HG02970 (cell line): ENCODE measurements at regions not wholly inside any gene's neighbourhood (a gene's known extent, or its start where the extent isn't known, plus 50 kb on each side); places are given as distances from the start of the nearest gene placed in this dataset.

Experiments used
- ATAC-seq: cut with Tn5 transposase; IDR thresholded peaks from one replicate; pipeline ENCODE4 v1.9.1; 2021; ENCODE audit warnings: mild to moderate bottlenecking, moderate library complexity, moderate number of reproducible peaks; ENCODE audit not compliant: unreplicated experiment, low FRiP score

GRCh38 chr4:123896446-123897071 lies 500.0 kb downstream of the SPRY1 start:
- no peak for ATAC-seq

DNA sequence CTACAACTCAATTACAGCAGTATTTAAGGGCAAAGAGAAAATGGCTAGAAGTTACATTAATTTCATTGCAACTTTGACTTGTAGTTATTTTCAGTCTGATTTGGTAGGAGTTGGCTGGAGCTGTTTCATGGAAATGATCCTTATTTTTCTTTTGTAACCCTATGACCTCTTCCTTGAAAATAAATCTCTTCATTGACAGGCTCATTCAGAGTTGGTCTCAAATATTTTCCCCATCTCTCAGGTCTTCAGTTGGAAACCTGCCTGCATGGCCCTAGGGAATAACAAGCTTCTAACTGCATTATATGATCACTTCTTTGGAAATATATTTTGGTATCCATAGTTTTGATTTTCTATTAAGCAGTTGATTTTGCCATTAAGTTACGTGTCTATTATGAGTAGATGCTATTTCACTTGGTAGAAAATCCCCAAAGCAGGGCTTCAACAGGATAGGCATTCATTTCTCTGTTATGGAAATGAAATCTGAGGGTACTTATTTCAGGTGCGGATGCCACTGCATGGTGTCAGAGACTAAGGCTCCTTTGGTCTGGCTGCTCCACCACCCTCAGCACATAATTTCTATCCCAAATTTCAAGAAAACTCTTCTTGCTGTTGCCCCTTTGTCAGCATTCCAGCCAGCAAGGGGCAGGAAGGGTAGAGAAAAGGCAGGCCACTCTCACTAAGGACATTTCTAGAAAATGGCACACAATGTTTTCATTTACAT lies 502.5 kb downstream of the SPRY1 start:
- ATAC-seq = no peak

DNA sequence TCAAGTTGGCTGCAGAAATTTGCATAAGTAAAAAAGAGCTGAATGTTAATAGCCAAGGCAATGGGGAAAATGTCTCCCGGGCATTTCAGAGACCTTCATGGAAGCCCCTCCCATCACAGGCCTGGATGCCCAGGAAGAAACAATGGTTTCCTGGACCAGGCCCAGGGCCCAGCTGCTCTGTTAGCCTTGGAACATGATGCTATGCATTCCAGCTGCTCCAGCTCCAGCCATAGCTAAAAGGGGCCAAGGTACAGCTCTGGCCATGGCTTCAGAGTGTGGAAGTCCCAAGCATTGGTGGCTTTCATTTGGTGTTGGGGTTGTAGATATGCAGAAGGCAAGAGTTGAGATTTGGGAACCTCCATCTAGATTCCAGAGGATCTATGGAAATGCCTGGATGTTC lies 508.3 kb downstream of the SPRY1 start:
- no peak for ATAC-seq

DNA sequence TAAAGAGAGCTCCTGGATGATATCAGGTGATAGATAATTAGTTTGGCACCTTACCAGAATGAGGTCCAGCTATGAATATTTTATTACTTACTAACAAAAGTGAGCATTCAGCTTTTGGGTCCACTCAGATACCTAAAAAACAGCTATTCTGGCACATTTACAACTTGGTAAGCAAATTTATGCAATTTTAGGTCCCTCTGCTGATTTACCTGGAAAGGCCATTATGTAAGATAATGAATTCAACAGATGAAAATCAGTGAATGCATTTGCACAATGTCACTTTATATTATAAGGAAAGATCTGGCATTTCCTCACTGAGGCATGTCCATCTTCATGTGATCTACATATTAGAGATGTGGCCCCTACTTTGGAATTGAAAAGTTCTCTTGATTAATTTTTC lies 517.0 kb downstream of the SPRY1 start:
- ATAC-seq = no peak

GRCh38 chr4:123916821-123917220 lies 520.2 kb downstream of the SPRY1 start:
- ATAC-seq = no peak

DNA sequence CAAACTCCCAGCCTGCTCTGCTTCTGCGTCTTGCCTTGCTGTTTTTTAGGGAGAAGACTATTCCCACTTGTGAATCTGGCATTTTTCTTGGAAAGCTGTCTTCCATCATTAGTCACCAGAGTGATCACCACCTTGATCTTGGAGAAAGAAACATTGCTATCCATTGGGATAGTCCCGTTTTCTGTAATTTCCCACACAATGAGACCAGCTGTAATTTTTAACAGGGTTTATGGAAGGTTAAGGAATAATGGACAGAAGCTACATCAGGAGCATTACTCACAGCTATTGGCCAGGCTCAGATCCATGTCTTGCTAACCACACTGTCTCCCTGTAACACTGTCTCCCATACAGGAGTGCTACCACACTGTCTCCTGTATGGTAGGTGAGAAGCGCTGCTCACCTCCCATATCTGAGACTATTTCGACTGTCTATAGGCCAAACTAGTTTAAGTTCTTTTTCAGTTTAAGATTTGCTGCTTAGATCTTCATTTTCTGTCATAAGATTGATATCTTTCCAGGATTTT lies 523.0 kb downstream of the SPRY1 start:
- no peak for ATAC-seq

- ATAC-seq = no peak
These were observed 524.7 kb downstream of the SPRY1 start for GRCh38 chr4:123921339-123921738.

- no peak for ATAC-seq
These were observed 526.3 kb downstream of the SPRY1 start for GRCh38 chr4:123922847-123923246.

DNA sequence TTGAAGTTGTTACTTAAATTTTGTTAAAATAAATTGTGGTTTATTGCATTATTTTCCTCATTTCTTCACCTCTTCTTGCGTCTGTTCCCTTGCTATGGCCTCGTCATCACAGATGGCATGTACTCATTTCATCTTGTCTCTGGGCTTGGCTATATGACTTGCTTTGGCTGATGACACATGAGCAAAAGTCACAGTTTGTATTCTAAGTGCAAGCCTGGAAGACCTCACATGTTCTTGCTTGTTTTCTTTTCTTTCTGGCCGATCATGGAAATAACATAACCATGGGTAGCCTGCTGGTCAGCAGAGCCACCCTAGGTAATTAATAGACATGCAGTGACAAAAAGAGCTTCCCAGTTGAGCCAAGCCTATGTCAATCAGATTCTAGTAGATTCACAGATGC lies 527.9 kb downstream of the SPRY1 start:
- no peak for ATAC-seq

- no peak for ATAC-seq
These were observed 533.0 kb downstream of the SPRY1 start for GRCh38 chr4:123929565-123929964.

DNA sequence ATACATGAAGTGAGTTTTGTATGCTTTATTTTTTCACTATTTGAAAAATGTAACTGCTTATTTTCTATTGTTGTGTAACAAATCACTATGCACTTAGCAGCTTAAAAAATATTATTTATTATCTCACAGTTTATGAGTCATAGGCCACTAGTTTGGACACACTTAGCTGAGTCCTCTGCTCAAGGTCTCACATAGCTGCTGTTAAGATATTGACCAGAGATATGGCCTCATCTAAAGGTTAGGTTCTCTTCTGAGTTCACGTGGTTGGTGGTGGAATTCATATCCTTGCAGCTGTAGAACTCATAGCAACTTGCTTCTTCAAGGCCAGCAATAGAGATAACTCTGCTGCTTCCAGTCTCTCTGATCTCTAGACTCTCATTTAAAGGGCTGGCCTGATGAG lies 534.4 kb downstream of the SPRY1 start:
- ATAC-seq = no peak

GRCh38 chr4:123934096-123934495 lies 537.5 kb downstream of the SPRY1 start:
- no peak for ATAC-seq

DNA sequence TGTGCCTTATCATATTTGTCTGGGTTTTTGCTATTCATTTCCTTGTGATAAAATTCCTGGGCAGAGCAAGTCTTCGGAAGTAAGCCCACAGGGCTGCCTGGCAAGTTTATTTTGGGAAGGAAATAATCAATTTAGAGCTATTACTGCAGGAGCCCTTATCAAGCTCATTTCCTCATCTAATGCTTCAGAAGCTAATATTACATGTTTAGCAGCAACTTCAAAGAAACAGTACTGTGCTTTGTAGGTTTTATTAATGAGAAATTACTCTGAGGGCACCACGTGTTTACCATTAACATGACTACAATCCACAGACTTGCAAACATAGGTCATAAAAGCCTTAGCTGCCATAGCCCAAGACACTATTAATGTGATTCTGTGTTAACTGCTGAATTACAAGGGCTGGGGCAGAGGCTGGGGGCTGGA lies 540.0 kb downstream of the SPRY1 start:
- no peak for ATAC-seq

DNA sequence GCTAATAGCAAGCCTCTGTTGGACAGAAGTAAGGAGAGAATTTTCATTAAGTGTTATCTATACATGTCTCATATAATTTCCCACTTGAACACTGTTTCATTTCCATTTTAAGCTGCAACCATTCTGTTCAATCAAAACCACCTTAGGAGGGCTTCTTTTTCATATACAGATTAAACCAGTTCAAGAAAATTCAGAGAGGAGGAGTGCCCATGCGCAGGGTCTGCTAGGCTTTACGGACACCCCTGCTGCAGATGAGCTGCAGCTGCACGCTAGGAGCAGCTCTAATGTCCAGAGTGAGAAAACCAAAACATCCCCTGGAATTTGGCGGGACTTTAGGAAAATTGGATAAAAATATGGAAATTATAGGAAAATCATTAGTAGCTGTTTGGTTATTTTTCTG lies 541.0 kb downstream of the SPRY1 start:
- ATAC-seq = no peak

DNA sequence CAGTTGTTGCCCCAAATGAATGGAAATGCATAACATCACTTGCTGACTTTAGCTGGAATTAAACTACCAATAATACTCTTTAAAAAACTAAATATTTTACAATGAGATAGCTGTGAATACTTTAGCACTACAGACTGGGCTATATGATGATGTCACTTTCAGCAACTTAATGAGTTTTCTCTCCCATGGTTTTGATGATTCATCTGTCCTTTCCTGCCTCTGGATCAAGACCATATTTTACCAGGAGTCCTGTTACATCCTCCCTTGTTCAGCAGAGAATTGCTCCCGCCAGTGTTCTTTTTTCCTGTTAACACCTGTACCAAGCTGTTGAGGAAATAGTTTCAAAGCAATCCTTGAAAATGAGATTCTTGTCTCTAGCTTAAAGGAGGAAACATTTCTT lies 543.0 kb downstream of the SPRY1 start:
- ATAC-seq = no peak

GRCh38 chr4:123940604-123941003 lies 544.0 kb downstream of the SPRY1 start:
- ATAC-seq = no peak

- no peak for ATAC-seq
These were observed 544.7 kb downstream of the SPRY1 start for GRCh38 chr4:123941306-123941705.

DNA sequence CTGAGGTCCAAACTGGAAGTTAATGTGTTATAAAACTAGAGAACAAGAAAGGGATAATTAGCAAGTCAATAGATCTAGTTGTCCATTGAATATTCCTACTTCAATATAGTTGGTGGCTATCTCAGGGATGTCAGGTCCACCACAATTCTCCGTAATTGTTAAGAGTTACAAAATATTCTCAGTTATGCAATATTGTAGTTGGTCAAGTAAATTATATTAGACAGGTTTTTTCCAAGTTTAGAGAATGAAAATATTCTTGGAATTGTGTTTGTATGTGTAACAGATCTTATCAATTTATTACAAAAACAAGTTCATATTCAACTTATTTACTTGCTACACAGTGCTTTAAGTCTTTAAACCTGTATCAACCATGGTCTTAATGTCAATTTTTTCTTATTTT lies 547.4 kb downstream of the SPRY1 start:
- no peak for ATAC-seq

DNA sequence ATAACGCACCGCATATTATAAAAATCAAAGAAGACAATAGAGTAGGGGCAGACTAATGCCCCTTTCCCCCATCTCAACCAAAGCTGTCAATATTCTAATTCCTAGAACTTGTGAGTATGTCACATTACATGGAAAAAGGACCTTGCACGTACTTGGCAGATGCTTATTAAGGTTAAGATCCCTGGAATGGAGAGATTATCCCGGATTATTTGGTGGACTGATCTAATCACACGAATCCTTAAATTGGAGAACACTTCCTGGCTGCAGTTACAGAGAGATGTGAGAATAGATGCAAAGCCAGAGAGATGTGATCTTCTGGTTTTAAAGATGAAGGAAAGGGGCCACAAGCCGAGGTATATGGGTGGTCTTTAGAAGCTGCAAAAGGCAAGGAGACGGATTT lies 548.7 kb downstream of the SPRY1 start:
- no peak for ATAC-seq

DNA sequence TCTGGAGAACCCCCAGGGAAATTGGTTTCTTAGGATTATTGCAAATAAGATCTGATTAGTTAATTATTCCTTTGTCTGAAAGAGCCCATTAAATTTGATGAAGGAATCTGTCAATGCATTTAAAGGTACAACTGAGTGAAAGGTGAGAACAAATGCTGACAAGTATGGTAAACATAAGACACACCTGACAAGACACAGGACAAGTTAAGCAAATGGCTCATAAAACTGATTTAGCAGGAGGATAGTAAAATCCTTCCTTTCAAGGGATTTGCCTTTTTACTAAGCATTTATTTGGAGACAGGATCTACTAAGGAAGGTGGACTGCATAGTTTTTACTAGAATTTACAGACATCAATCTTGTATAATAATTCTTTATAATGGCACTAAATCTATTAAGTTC lies 553.9 kb downstream of the SPRY1 start:
- ATAC-seq = no peak

- no peak for ATAC-seq
These were observed 556.1 kb downstream of the SPRY1 start for GRCh38 chr4:123952530-123953274.
